ENCODE measurements at regions not wholly inside any gene's neighbourhood (a gene's known extent, or its start where the extent isn't known, plus 50 kb on each side); places are given as distances from the start of the nearest gene placed in this dataset.

DNA sequence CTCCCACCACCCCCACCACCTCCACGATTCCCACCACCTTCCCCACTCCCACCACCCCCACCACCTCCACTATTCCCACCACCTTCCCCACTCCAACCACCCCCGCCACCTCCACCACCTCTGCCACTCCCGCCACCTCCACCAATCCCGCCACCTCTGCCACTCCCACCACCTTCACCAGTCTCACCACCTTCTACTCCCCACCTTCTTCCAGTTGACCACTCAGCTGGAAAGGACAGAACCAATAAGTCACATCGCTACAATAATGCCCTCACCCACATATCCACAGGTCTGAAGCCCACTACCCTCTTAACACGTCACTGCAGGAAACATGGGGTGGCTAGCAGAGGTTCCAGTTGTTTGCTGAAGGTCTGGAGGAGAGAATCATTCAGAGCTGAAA lies 93.5 kb upstream of the PAX2 start:
- Mint-ChIP-seq H3K9me3 (peaks cover 9% of the 10 kb centered on the region), H3K4me3 (no peak overlapping the region), H3K36me3 (ENCODE audit: low read depth) (peaks cover 2% of the 10 kb centered on the region), H3K27ac (peak overlapping the region; percentile 66), H3K4me1 (peaks cover 19% of the 10 kb centered on the region), H3K27me3 (peaks cover 56% of the 10 kb centered on the region)
- no peak for DNase-seq
- intact Hi-C loops (cut with micrococcal nuclease): loop anchor here (10.0 kb wide), 2 partner anchors 87 to 573 kb away; partner anchors contain the start of gene LBX1

DNA sequence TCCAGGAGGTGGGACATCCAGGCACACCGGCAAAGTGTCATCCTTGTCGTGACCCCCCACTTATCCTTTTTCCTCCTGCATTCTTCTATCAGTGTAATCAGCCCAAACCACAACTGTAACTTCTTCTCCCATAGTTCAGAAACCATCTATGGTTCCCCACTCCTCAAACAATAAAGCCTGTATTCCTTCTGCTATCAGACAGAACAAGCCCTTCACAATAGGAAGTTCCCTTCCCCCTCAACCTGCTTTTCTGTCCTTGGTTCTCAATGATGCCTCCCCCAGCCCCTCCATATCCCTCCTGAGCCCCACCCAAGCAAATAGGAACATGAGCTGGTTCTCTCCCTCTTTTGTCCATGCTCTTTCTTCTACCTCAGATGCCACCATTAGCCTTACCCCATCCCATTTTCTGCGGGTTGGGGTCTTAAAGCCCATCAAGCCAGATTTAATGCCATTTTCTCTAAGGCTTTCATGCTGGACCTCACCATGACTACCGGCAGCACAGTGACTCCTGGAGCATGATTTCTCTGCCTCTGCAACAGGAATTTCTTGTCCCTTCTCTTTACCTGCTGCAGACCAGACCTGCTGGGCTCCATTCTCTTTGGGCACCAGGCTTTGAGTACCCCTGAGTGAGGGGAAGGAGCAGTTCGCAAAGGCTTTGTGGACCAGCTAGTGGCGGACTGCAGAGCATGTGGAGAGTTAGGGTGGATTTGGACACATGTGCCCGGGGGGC lies 92.8 kb upstream of the PAX2 start:
- H3K4me1 Mint-ChIP-seq: peaks cover 19% of the 10 kb centered on the region
- no peak overlapping the region for H3K27ac Mint-ChIP-seq
- intact Hi-C loops (cut with micrococcal nuclease): loop anchor here (10.0 kb wide), 2 partner anchors 88 to 572 kb away; partner anchors contain the start of gene LBX1
- peaks cover 2% of the 10 kb centered on the region for H3K36me3 Mint-ChIP-seq (ENCODE audit: low read depth)
- H3K4me3 Mint-ChIP-seq: no peak overlapping the region
- peaks cover 61% of the 10 kb centered on the region for H3K27me3 Mint-ChIP-seq
- no peak for DNase-seq
- H3K9me3 Mint-ChIP-seq: peaks cover 9% of the 10 kb centered on the region

DNA sequence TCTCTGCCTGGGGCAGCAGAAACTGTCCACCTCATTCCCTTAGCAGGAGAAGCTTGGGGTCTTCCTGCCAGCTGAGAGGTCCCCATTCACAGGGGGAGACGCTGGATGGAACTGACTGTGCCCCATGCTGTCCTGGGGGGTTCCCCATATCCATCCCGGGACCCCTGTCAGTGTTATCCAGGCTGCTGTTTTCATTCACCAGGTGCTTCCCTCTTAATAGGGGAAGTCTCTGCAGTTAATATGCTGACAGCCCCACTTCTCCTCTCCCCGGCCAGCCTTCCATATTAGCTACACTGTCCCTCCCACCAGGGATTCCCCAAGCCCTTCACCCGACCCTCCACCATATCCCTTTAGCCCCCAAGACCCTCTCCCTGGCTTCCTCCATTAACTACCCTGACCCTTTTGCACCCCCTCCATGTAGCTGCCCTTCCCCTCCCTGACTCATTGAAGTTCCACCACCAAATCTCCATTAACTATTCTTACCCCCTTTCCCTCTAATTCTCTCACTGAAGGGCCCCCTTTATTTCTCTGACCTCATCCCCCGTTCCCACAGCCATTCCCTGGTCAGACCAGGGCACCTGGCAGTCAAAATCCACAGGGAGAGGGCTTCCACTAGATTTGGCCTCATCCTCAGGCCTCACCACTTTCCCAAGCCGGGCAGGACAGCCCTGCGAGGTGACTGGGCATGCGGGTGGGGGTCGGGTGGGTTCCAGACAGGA lies 92.0 kb upstream of the PAX2 start:
- DNase-seq: no peak
- Mint-ChIP-seq H3K9me3 (peaks cover 9% of the 10 kb centered on the region), H3K4me1 (peaks cover 24% of the 10 kb centered on the region), H3K4me3 (peak overlapping the region; percentile 25), H3K27me3 (peaks cover 66% of the 10 kb centered on the region), H3K36me3 (ENCODE audit: low read depth) (peaks cover 2% of the 10 kb centered on the region), H3K27ac (no peak overlapping the region)
- intact Hi-C loops (cut with micrococcal nuclease): loop anchor here (10.0 kb wide), 2 partner anchors 89 to 571 kb away; partner anchors contain the start of gene LBX1

DNA sequence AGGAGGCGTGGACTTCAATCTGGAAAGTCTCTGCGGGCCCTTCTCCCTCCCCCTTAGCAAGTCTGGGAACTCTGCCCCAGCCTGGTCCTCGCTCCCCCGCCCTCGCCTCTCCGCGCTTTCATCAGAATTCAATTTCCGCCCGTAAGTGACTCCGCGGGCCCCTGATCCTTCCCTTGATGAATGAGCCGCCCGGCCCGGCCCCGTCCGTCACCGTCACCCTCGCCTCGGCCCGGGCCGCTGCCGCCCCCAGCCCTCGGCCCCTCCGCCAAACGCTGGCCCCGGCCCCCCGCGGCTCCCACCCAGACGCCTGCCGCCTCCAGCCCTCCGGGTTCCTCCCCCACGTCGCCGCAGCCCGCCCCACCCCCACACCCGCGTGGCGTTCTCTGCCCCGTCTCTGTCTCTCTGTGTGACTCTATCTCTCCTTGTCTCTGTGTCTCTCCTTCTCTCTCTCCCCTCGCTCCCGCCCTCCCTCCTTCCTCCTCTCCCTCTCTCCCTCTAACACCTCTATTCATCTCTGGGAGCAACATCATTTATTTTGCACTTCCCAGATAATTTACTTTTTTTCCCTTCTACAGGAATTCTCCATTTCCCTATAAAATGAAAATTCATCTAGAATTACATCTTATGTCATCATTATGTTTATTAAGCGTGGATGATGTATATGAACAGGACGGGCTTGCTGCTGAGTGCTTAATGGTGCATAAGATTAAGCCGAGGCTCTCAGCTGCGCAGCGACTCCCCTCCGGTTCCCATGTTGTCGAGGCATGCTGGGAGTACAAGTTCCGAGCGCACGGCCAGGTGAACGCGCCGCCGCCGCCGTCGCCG lies 91.2 kb upstream of the PAX2 start:
- Mint-ChIP-seq H3K9me3 (peaks cover 9% of the 10 kb centered on the region), H3K36me3 (ENCODE audit: low read depth) (peaks cover 2% of the 10 kb centered on the region), H3K4me1 (peaks cover 27% of the 10 kb centered on the region), H3K27me3 (peaks cover 66% of the 10 kb centered on the region), H3K27ac (peak overlapping the region; percentile 22), H3K4me3 (peak overlapping the region; percentile 77)
- intact Hi-C loops (cut with micrococcal nuclease): loop anchor here (2.0 to 10.0 kb wide), 3 partner anchors 89 to 571 kb away; partner anchors contain the start of gene LBX1
- peak; percentile 72 for DNase-seq

DNA sequence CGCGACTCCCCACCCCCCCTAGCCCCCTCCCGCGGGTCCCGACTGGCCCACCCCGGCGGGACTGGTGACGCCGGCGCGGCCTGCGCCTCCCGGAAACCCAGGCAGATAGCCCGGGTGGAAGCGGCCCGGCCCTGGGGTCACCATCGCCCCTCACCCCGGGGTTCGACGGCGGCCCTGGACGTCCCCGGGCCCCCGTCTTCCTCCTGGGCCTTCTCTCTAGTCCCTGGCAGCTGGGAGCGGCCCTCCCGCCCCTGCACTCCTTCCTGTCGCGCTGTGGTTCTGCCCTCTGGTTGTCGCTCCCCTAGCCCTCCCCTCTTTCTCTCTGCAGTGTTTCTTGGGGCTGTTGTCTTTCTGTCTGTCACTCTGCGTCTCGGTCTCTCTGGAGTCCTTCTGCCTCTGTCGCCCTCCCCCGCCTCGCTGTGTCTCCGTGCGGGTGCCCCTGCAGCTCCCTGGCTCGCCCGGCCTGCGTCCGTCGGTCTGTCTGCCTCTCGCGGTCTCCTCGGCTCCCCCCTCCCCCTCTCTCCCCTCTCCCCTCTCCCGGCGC lies 90.5 kb upstream of the PAX2 start:
- H3K9me3 Mint-ChIP-seq: peaks cover 9% of the 10 kb centered on the region
- H3K36me3 Mint-ChIP-seq (ENCODE audit: low read depth): peaks cover 2% of the 10 kb centered on the region
- peaks cover 28% of the 10 kb centered on the region for H3K4me1 Mint-ChIP-seq
- peak overlapping the region; percentile 82 for H3K4me3 Mint-ChIP-seq
- intact Hi-C loops (cut with micrococcal nuclease): loop anchor here (2.0 to 10.0 kb wide), 5 partner anchors 88 to 570 kb away; partner anchors contain the start of gene LBX1
- H3K27me3 Mint-ChIP-seq: peaks cover 69% of the 10 kb centered on the region
- H3K27ac Mint-ChIP-seq: no peak overlapping the region
- DNase-seq: peak; percentile 66

DNA sequence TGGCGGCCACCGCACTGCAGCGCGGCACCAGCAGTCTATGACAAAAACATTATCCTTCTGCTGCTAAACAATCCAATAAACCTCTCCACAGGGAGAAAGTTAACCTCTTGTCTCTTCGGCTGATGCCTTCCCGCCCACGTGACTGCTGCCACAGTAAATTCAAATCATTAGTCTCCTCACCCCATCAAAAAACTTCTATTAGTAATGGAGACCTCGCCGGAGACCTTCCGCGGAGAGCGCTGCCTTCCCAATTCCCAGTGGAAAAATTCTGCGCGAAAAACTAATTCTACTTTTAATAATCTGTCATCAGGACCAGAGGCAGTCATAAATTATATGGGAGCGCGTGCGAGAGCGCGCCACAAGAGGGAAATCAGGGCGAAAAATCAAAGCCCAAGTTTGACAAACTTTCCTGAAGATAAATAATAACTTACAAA lies 90.0 kb upstream of the PAX2 start:
- Mint-ChIP-seq H3K4me3 (peak overlapping the region; percentile 82), H3K9me3 (peaks cover 9% of the 10 kb centered on the region), H3K27me3 (peaks cover 70% of the 10 kb centered on the region), H3K27ac (peak overlapping the region; percentile 63), H3K4me1 (peaks cover 28% of the 10 kb centered on the region), H3K36me3 (ENCODE audit: low read depth) (peaks cover 2% of the 10 kb centered on the region)
- intact Hi-C loops (cut with micrococcal nuclease): loop anchor here (2.0 to 10.0 kb wide), 5 partner anchors 87 to 569 kb away; partner anchors contain the start of gene LBX1
- no peak for DNase-seq

DNA sequence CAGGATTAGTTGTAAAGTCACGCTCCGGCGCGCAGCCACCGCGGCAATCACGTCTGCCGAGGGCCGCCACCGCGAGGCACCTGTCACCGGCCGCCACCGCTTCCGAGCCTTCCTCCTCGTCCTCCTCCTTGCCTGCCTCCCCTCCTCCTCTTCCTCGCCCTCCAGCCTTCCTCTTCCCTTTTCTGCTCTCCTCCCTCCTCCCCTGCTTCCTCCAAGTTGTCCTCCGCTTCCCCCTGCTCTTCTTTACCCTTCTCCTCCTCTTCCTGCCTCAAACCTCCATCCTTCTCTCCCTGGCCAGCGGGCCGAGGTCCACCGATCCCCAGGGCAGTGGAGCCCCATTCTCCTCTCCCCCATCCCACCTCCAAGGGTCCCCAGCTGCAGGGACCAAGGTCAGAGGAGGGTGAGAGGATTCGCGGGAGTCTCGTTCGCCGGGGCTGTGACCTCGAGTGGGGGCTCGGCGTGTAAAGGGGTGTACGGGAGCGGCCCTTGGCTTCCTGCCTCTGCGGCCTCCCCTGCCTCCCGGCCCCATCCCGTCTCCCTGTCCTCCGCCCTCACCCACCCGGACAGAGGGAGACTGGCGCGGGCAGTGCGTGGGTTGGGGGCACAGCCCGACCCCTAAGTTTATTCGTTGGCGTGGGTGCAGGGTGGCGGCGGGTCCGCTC lies 89.5 kb upstream of the PAX2 start:
- H3K36me3 Mint-ChIP-seq (ENCODE audit: low read depth): peaks cover 2% of the 10 kb centered on the region
- no peak for DNase-seq
- H3K9me3 Mint-ChIP-seq: peaks cover 9% of the 10 kb centered on the region
- H3K4me1 Mint-ChIP-seq: peaks cover 28% of the 10 kb centered on the region
- peak overlapping the region; percentile 63 for H3K27ac Mint-ChIP-seq
- H3K27me3 Mint-ChIP-seq: peaks cover 76% of the 10 kb centered on the region
- intact Hi-C loops (cut with micrococcal nuclease): loop anchor here (2.0 to 10.0 kb wide), 5 partner anchors 87 to 569 kb away; partner anchors contain the start of gene LBX1
- H3K4me3 Mint-ChIP-seq: peak overlapping the region; percentile 82

DNA sequence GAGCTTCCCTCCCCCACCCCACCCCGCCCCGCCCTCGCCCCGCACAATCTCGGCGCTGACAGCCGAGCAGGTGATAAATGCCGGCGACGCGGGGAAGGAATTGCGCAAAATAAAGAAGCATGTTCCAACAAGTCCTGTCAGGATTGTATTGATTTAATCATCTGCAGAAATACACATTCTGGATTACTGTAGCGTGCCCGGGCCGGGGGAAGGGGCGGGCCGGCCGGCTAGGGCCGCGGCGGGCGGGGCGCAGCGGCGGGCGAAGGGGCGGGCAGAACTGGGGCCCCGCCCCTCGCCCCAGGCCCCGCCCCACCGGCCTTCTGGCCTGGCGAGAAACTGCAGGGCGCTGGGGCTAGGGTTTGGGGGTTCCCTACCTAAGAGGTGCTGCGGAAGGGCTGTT lies 88.9 kb upstream of the PAX2 start:
- H3K27ac Mint-ChIP-seq: no peak overlapping the region
- intact Hi-C loops (cut with micrococcal nuclease): loop anchor here (5.0 to 10.0 kb wide), 4 partner anchors 92 to 568 kb away; partner anchors contain the start of gene LBX1
- DNase-seq: peak; percentile 60

DNA sequence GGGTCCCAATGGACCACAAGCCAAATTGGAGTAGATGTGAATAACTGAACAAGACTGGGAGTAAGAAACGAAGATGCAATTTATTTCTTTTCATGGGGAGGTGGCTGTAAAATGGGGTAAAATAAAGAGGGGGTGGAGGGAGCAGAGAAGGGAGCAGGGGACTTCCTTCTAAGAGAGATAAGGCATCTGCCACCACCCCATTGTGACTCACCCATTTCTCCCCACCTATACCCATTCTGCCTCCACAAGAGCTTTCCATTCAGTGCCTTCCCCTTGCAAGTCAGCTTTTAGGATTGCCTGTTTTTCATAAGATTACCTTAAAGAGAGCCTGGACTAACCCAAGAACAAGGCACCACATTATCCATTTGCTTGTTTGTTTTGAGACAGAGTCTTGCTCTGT lies 87.1 kb upstream of the PAX2 start:
- DNase-seq: no peak
- peaks cover 28% of the 10 kb centered on the region for H3K4me1 Mint-ChIP-seq
- intact Hi-C loops (cut with micrococcal nuclease): loop anchor here (5.0 to 10.0 kb wide), 4 partner anchors 93 to 567 kb away; partner anchors contain the start of gene LBX1
- H3K4me3 Mint-ChIP-seq: no peak overlapping the region
- no peaks in the 10 kb centered on the region for H3K9me3 Mint-ChIP-seq
- H3K36me3 Mint-ChIP-seq (ENCODE audit: low read depth): peaks cover 2% of the 10 kb centered on the region
- peaks cover 76% of the 10 kb centered on the region for H3K27me3 Mint-ChIP-seq
- no peak overlapping the region for H3K27ac Mint-ChIP-seq

More for the DNA sequence above, 88.9 kb upstream of the PAX2 start:
- peaks cover 28% of the 10 kb centered on the region for H3K4me1 Mint-ChIP-seq
- H3K9me3 Mint-ChIP-seq: peaks cover 9% of the 10 kb centered on the region
- H3K36me3 Mint-ChIP-seq (ENCODE audit: low read depth): peaks cover 2% of the 10 kb centered on the region
- no peak overlapping the region for H3K4me3 Mint-ChIP-seq
- H3K27me3 Mint-ChIP-seq: peaks cover 79% of the 10 kb centered on the region

DNA sequence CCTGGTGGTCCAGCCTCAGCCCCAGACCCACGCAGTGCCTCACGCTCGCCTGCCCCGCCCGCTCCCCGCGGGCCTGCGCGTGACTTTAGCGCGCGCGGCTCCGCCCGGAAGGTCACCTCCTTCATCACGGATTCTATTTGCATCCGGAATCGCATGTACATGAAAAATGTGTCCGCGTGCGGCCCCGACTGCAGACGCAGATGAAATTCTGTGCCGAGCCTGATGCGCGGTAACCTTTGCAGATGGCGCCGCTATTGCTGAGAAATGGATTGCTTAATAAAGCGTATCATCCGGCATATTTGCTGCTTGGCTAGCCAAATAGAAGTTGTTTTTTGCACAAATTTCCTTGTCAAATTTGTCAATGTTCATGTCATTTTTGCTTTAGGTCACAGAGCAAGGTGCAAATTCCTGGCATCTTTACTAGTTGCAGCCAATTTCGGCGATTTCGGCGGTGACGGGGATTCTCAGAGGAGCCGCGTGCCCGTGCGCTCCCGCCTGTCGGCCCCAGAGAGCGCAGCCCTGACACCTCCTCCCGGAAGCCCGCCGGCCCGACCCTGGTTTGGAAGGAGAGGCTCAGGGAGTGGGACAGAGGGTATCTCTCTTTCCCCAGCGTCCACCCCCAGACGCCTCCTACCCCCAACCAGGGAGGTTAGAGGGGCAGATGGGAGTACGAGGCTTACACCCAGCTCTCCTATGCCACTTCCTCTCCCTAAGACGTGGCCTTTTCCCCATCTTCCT lies 85.9 kb upstream of the PAX2 start:
- H3K4me3 Mint-ChIP-seq: no peak overlapping the region
- peaks cover 20% of the 10 kb centered on the region for H3K4me1 Mint-ChIP-seq
- peaks cover 2% of the 10 kb centered on the region for H3K36me3 Mint-ChIP-seq (ENCODE audit: low read depth)
- H3K27ac Mint-ChIP-seq: no peak overlapping the region
- H3K9me3 Mint-ChIP-seq: no peaks in the 10 kb centered on the region
- intact Hi-C loops (cut with micrococcal nuclease): loop anchor here (5.0 to 10.0 kb wide), 4 partner anchors 95 to 565 kb away; partner anchors contain the start of gene LBX1
- H3K27me3 Mint-ChIP-seq: peaks cover 74% of the 10 kb centered on the region
- no peak for DNase-seq

DNA sequence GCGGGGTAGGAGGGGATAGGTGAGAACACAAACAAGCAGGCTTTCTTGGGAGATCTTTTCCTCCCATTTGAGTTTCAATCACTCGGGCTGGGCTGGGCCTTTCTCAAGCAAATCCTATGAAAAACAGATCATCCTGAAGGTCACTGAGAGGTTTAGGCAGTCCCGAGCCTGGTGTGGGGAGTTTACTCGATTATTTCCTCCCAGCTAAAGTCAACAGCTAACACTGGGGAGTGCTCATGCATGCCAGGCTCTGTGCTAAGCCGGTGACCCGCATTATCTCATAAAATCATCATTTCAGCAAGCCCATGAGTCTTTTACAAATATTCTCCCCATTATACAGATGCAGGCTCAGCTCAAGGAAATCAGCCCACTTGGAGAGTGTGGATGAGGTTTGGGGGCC lies 85.0 kb upstream of the PAX2 start:
- intact Hi-C loops (cut with micrococcal nuclease): no loop called here
- Mint-ChIP-seq H3K27ac (no peak overlapping the region), H3K27me3 (peaks cover 72% of the 10 kb centered on the region), H3K4me3 (no peak overlapping the region), H3K4me1 (peaks cover 14% of the 10 kb centered on the region), H3K9me3 (no peaks in the 10 kb centered on the region), H3K36me3 (ENCODE audit: low read depth) (no peaks in the 10 kb centered on the region)
- no peak for DNase-seq

DNA sequence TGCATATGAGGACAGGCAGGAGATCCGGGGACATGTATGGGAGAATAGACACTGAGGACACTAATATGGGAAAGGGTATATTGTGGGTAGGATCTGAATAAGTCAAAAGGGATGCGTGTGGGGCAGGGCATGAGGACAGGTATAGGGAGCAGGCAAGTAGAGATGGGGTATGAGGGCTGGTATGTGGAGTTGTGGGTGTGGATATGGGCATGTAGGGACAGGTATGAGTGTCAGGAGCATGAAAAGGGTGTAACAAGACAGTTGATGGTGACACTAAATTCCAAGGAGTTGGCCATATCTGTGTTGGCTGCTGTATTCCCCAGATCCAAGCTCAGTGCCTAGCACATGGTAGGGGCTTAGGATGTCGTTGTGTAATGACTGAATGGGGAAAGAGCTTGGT lies 84.4 kb upstream of the PAX2 start:
- no peak for DNase-seq
- Mint-ChIP-seq H3K9me3 (no peaks in the 10 kb centered on the region), H3K4me1 (peaks cover 9% of the 10 kb centered on the region), H3K27ac (no peak overlapping the region), H3K4me3 (no peak overlapping the region), H3K36me3 (ENCODE audit: low read depth) (no peaks in the 10 kb centered on the region), H3K27me3 (peaks cover 66% of the 10 kb centered on the region)
- intact Hi-C loops (cut with micrococcal nuclease): no loop called here

All from activated CD4-positive, alpha-beta T cell treated with anti-CD3 and anti-CD28 coated beads, Interleukin-2, amount 10 ng/mL, durations not matched to agents 24 days and 14 days (primary cell).